Tibial nerve (tissue), 4 donors: ENCODE measurements at regions not wholly inside any gene's neighbourhood (a gene's known extent, or its start where the extent isn't known, plus 50 kb on each side); places are given as distances from the start of the nearest gene placed in this dataset.

Experiments
- DNase-seq, 2 donors: peaks; one replicate each; pipeline ENCODE4 v3.0.0-alpha.2; 2019; ENCODE audit warnings: low spot score in 2 of 2
- H3K27ac ChIP-seq, 4 donors: fragments of 200-600 bp; sonication (generic) in 3 of 4; one replicate each; pipeline ENCODE4 v1.5.1; 2017 to 2019; ENCODE audit warnings: mild to moderate bottlenecking in 1 of 4
- H3K27me3 ChIP-seq, 2 donors: fragments of 200-600 bp; sonication (generic) in 1 of 2; one replicate each; pipeline versions ENCODE4 v1.5.1 to v1.6.0; 2017 to 2019
- H3K36me3 ChIP-seq, 3 donors: fragments of 200-600 bp; sonication (generic); one replicate each; pipeline ENCODE4 v1.5.1; 2018 to 2019
- H3K4me1 ChIP-seq, 4 donors: fragments of 200-600 bp; sonication (generic) in 3 of 4; one replicate each; pipeline ENCODE4 v1.5.1; 2017 to 2019
- H3K4me3 ChIP-seq, 4 donors: fragments of 200-600 bp; sonication (generic) in 3 of 4; one replicate each; pipeline ENCODE4 v1.5.1; 2017 to 2019; ENCODE audit warnings: mild to moderate bottlenecking in 1 of 4, moderate library complexity in 1 of 4
- H3K9me3 ChIP-seq, 4 donors: fragments of 200-600 bp; sonication (generic) in 3 of 4; one replicate each; pipeline ENCODE4 v1.5.1; 2017 to 2019
- CTCF ChIP-seq, 5 experiments: fragments of 200-600 bp in 3 of 5; fragments of 450-650 bp in 2 of 5; sonication (generic) in 3 of 5; IDR thresholded peaks; one replicate each; pipeline ENCODE4 v1.5.1; 2016 to 2019; ENCODE audit warnings: antibody characterized with exemption in 5 of 5, mild to moderate bottlenecking in 3 of 5, moderate library complexity in 2 of 5
- EP300 ChIP-seq, 2 donors: sonication (generic); formaldehyde crosslinking; IDR thresholded peaks; one replicate each; pipeline ENCODE4 v1.6.1; 2017; ENCODE audit warnings: antibody characterized with exemption in 2 of 2, mild to moderate bottlenecking in 1 of 2
- POLR2A ChIP-seq, 2 donors: fragments of 450-650 bp; IDR thresholded peaks; one replicate each; pipeline ENCODE4 v1.6.1; 2017; ENCODE audit warnings: antibody characterized with exemption in 2 of 2, mild to moderate bottlenecking in 2 of 2, moderate library complexity in 2 of 2
- WGBS, 2 donors: methylation state at CpG; one replicate each; pipeline ENCODE4 v1.1.5; 2018; 5-methylcytosine and 5-hydroxymethylcytosine counted together

GRCh38 chr1:80158771-80159170, 1152.2 kb upstream of the ADGRL4 start:
- no peak for DNase-seq
- WGBS, 2 donors, result 54 to 55% methylated on average over 2 of the region's 2 CpGs
- Histone ChIP-seq H3K36me3 (no peaks in the 10 kb centered on the region), H3K4me3 (no peak overlapping the region), H3K27me3 (no peaks in the 10 kb centered on the region), H3K27ac (no peak overlapping the region), H3K4me1 (no peaks in the 10 kb centered on the region), H3K9me3 (no peaks in the 10 kb centered on the region)
- no peak for TF ChIP-seq EP300 (IDR thresholded peaks at IDR 0.05)
- no peak for TF ChIP-seq POLR2A (IDR thresholded peaks at IDR 0.05)
- no peak for TF ChIP-seq CTCF (IDR thresholded peaks at IDR 0.05)

- 85 to 86% methylated on average over 4 of the region's 4 CpGs for WGBS, 2 donors
- H3K9me3 ChIP-seq, result no peaks in the 10 kb centered on the region
- DNase-seq, result no peak
- H3K36me3 ChIP-seq, result no peaks in the 10 kb centered on the region
- no peak overlapping the region for H3K4me3 ChIP-seq
- no peaks in the 10 kb centered on the region for H3K4me1 ChIP-seq
- no peak overlapping the region for H3K27ac ChIP-seq
- TF ChIP-seq POLR2A (IDR thresholded peaks at IDR 0.05) (no peak), CTCF (IDR thresholded peaks at IDR 0.05) (no peak), EP300 (IDR thresholded peaks at IDR 0.05) (no peak)
- no peaks in the 10 kb centered on the region for H3K27me3 ChIP-seq
Observed at GRCh38 chr1:80158266-80158665, 1151.7 kb upstream of the ADGRL4 start.

GRCh38 chr1:80155371-80155770, 1148.8 kb upstream of the ADGRL4 start:
- H3K27ac ChIP-seq, result no peak overlapping the region
- H3K9me3 ChIP-seq, result no peaks in the 10 kb centered on the region
- no peaks in the 10 kb centered on the region for H3K27me3 ChIP-seq
- DNase-seq, result no peak
- H3K4me3 ChIP-seq, result no peak overlapping the region
- 28 to 33% methylated on average over 2 of the region's 2 CpGs for WGBS, 2 donors
- H3K4me1 ChIP-seq, result no peaks in the 10 kb centered on the region
- no peaks in the 10 kb centered on the region for H3K36me3 ChIP-seq
- TF ChIP-seq CTCF (IDR thresholded peaks at IDR 0.05) (no peak), EP300 (IDR thresholded peaks at IDR 0.05) (no peak), POLR2A (IDR thresholded peaks at IDR 0.05) (no peak)

- Histone ChIP-seq H3K36me3 (no peaks in the 10 kb centered on the region), H3K4me3 (no peak overlapping the region), H3K27me3 (no peaks in the 10 kb centered on the region), H3K4me1 (no peaks in the 10 kb centered on the region), H3K27ac (no peak overlapping the region), H3K9me3 (no peaks in the 10 kb centered on the region)
- WGBS, 2 donors, result 81 to 90% methylated on average over 5 of the region's 5 CpGs
- no peak for TF ChIP-seq CTCF (IDR thresholded peaks at IDR 0.05)
- TF ChIP-seq POLR2A (IDR thresholded peaks at IDR 0.05), result no peak
- no peak for TF ChIP-seq EP300 (IDR thresholded peaks at IDR 0.05)
- no peak for DNase-seq
Observed at GRCh38 chr1:80154176-80154575, 1147.6 kb upstream of the ADGRL4 start.

- Histone ChIP-seq H3K27ac (no peak overlapping the region), H3K4me1 (no peaks in the 10 kb centered on the region), H3K36me3 (no peaks in the 10 kb centered on the region), H3K9me3 (no peaks in the 10 kb centered on the region), H3K27me3 (no peaks in the 10 kb centered on the region), H3K4me3 (no peak overlapping the region)
- TF ChIP-seq POLR2A (IDR thresholded peaks at IDR 0.05), result no peak
- no peak for TF ChIP-seq CTCF (IDR thresholded peaks at IDR 0.05)
- no peak for TF ChIP-seq EP300 (IDR thresholded peaks at IDR 0.05)
- no peak for DNase-seq
- 95 to 99% methylated on average over 4 of the region's 4 CpGs for WGBS, 2 donors
Observed at GRCh38 chr1:80153762-80154161, 1147.2 kb upstream of the ADGRL4 start.
